Upper lobe of left lung (tissue), 4 donors: ENCODE measurements at regions not wholly inside any gene's neighbourhood (a gene's known extent, or its start where the extent isn't known, plus 50 kb on each side); places are given as distances from the start of the nearest gene placed in this dataset.

Source experiments
- CTCF ChIP-seq, 6 experiments: fragments of 450-650 bp in 4 of 6; fragments of 200-600 bp in 2 of 6; sonication (generic) in 2 of 6; IDR thresholded peaks; one replicate each; pipeline ENCODE4 v1.5.1; 2016 to 2019; ENCODE audit warnings: antibody characterized with exemption in 6 of 6
- EP300 ChIP-seq, 4 donors: sonication (generic); formaldehyde crosslinking; IDR thresholded peaks; one replicate each; pipeline ENCODE4 v1.5.1; 2017; ENCODE audit warnings: antibody characterized with exemption in 4 of 4, control low read depth in 2 of 4
- POLR2A ChIP-seq, 4 donors: fragments of 450-650 bp; IDR thresholded peaks; one replicate each; pipeline ENCODE4 v1.5.1; 2016 to 2017; ENCODE audit warnings: antibody characterized with exemption in 4 of 4, mild to moderate bottlenecking in 2 of 4
- POLR2AphosphoS5 ChIP-seq, 2 donors: sonication (generic); formaldehyde crosslinking; IDR thresholded peaks; one replicate each; pipeline ENCODE4 v1.5.1; 2017; ENCODE audit warnings: antibody characterized with exemption in 2 of 2

GRCh38 chr10:31694929-31695837 lies 233.4 kb downstream of the ARHGAP12 start:
- TF ChIP-seq CTCF (IDR thresholded peaks at IDR 0.05) (no peak), POLR2A (IDR thresholded peaks at IDR 0.05) (no peak), POLR2AphosphoS5 (IDR thresholded peaks at IDR 0.05) (no peak), EP300 (IDR thresholded peaks at IDR 0.05) (no peak)
